ENCODE measurements at regions not wholly inside any gene's neighbourhood (a gene's known extent, or its start where the extent isn't known, plus 50 kb on each side); places are given as distances from the start of the nearest gene placed in this dataset.

- no peak for DNase-seq (ENCODE audit: extremely low spot score)
- CTCF ChIA-PET = interaction anchor here (1.2 kb wide), 1 partner anchor 20 kb away, joined by 3 read pairs; no protein-coding TSS in a partner anchor
- POLR2A ChIA-PET = no interaction called here
- TF ChIP-seq CTCF (IDR thresholded peaks at IDR 0.05; ENCODE audit: control extremely low read depth, extremely low read depth, low read depth, missing control alignments) = no peak
These were observed 114.1 kb upstream of the ZMIZ1 start for GRCh38 chr10:78954689-78955088.

- ChIA-PET POLR2A (no interaction called here), CTCF (no interaction called here)
- no peak for TF ChIP-seq CTCF (IDR thresholded peaks at IDR 0.05; ENCODE audit: control extremely low read depth, extremely low read depth, low read depth, missing control alignments)
- DNase-seq (ENCODE audit: extremely low spot score) = no peak
These were observed 113.6 kb upstream of the ZMIZ1 start for GRCh38 chr10:78955206-78955605.

- TF ChIP-seq CTCF (IDR thresholded peaks at IDR 0.05; ENCODE audit: control extremely low read depth, extremely low read depth, low read depth, missing control alignments) = no peak
- ChIA-PET POLR2A (no interaction called here), CTCF (no interaction called here)
- DNase-seq (ENCODE audit: extremely low spot score) = no peak
These were observed 112.4 kb upstream of the ZMIZ1 start for GRCh38 chr10:78956391-78956790.

GRCh38 chr10:78957471-78958039 is 111.2 kb upstream of the ZMIZ1 start:
- no peak for DNase-seq (ENCODE audit: extremely low spot score)
- no peak for TF ChIP-seq CTCF (IDR thresholded peaks at IDR 0.05; ENCODE audit: control extremely low read depth, extremely low read depth, low read depth, missing control alignments)
- CTCF ChIA-PET = no interaction called here

GRCh38 chr10:78959217-78959923 is 109.4 kb upstream of the ZMIZ1 start:
- DNase-seq (ENCODE audit: extremely low spot score) = no peak
- ChIA-PET POLR2A (no interaction called here), CTCF (interaction anchor here (1.1 kb wide), 1 partner anchor 15 kb away, joined by 3 read pairs; no protein-coding TSS in a partner anchor)
- no peak for TF ChIP-seq CTCF (IDR thresholded peaks at IDR 0.05; ENCODE audit: control extremely low read depth, extremely low read depth, low read depth, missing control alignments)

More at GRCh38 chr10:78957471-78958039, 111.2 kb upstream of the ZMIZ1 start:
- POLR2A ChIA-PET = no interaction called here

GRCh38 chr10:78959924-78960285 is 108.9 kb upstream of the ZMIZ1 start:
- ChIA-PET CTCF (no interaction called here), POLR2A (no interaction called here)
- TF ChIP-seq CTCF (IDR thresholded peaks at IDR 0.05; ENCODE audit: control extremely low read depth, extremely low read depth, low read depth, missing control alignments) = no peak
- no peak for DNase-seq (ENCODE audit: extremely low spot score)

Measured in GM10248 (cell line).